ENCODE measurements at regions not wholly inside any gene's neighbourhood (a gene's known extent, or its start where the extent isn't known, plus 50 kb on each side); places are given as distances from the start of the nearest gene placed in this dataset.

DNA sequence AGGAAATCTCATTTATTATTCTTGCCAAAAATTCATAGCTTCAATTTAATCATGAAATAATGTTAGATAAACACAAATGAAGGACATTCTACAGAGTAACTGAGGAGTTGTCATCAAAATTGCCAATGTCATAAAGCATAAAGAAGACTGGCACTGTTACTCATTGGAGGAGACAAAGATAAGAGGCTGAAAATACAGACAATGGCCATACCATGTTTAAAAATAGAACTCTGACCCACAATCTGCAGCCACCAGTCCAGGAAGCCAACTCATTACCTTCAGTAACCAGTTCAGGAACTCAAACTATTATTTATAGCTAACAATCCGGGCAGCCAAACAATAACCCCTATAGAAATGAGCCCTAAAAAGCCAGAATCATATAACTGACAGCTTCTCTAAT, 795.6 kb downstream of the TENT5A start:
- TF ChIP-seq, protein P1, sequence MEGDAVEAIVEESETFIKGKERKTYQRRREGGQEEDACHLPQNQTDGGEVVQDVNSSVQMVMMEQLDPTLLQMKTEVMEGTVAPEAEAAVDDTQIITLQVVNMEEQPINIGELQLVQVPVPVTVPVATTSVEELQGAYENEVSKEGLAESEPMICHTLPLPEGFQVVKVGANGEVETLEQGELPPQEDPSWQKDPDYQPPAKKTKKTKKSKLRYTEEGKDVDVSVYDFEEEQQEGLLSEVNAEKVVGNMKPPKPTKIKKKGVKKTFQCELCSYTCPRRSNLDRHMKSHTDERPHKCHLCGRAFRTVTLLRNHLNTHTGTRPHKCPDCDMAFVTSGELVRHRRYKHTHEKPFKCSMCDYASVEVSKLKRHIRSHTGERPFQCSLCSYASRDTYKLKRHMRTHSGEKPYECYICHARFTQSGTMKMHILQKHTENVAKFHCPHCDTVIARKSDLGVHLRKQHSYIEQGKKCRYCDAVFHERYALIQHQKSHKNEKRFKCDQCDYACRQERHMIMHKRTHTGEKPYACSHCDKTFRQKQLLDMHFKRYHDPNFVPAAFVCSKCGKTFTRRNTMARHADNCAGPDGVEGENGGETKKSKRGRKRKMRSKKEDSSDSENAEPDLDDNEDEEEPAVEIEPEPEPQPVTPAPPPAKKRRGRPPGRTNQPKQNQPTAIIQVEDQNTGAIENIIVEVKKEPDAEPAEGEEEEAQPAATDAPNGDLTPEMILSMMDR (conservative IDR thresholded peaks at IDR 0.05; ENCODE audit: low read depth, low read length) = no peak
- TF ChIP-seq EZH2 (IDR thresholded peaks at IDR 0.05; ENCODE audit: borderline replicate concordance, low read depth, low read length, poor library complexity, severe bottlenecking) = no peak
